RCC 7860 (cell line): ENCODE measurements at regions not wholly inside any gene's neighbourhood (a gene's known extent, or its start where the extent isn't known, plus 50 kb on each side); places are given as distances from the start of the nearest gene placed in this dataset.

Experiments
- DNase-seq: peaks from one replicate; pipeline ENCODE4 v3.0.0-alpha.2; 2015; ENCODE audit warnings: low spot score
- FAIRE-seq: peaks from 2 replicates; lab custom pipeline; 2012; peaks lifted over from hg19 to GRCh38; lab: Jason Lieb, UNC

- no peak for DNase-seq
- FAIRE-seq: no peak
Observed at GRCh38 chr3:76051145-76051544, 265.8 kb upstream of the ZNF717 start.

- FAIRE-seq (no peak), DNase-seq (no peak)
Observed at GRCh38 chr3:76054404-76054803, 269.1 kb upstream of the ZNF717 start.

- DNase-seq (no peak), FAIRE-seq (no peak)
Observed at GRCh38 chr3:76061654-76062053, 276.3 kb upstream of the ZNF717 start.

GRCh38 chr3:76063019-76063418 lies 277.7 kb upstream of the ZNF717 start:
- DNase-seq (peak; percentile 35), FAIRE-seq (no peak)

GRCh38 chr3:76063811-76064210 lies 278.5 kb upstream of the ZNF717 start:
- FAIRE-seq (no peak), DNase-seq (no peak)

- DNase-seq: no peak
- FAIRE-seq: no peak
Observed at GRCh38 chr3:76065964-76066363, 280.6 kb upstream of the ZNF717 start.

- FAIRE-seq (no peak), DNase-seq (no peak)
Observed at GRCh38 chr3:76078101-76078500, 292.8 kb upstream of the ZNF717 start.

GRCh38 chr3:76083992-76084391 lies 298.6 kb upstream of the ZNF717 start:
- FAIRE-seq: no peak
- DNase-seq: no peak

GRCh38 chr3:76096036-76096435 lies 310.7 kb upstream of the ZNF717 start:
- FAIRE-seq (no peak), DNase-seq (no peak)

- DNase-seq (no peak), FAIRE-seq (no peak)
Observed at GRCh38 chr3:76096836-76097588, 311.7 kb upstream of the ZNF717 start.

GRCh38 chr3:76097589-76097969 lies 312.2 kb upstream of the ZNF717 start:
- FAIRE-seq: no peak
- DNase-seq: no peak

GRCh38 chr3:76099956-76100355 lies 314.6 kb upstream of the ZNF717 start:
- DNase-seq (no peak), FAIRE-seq (no peak)

- peak; percentile 18 for DNase-seq
- peak; percentile 50 for FAIRE-seq
Observed at GRCh38 chr3:76107935-76108570, 322.7 kb upstream of the ZNF717 start.

- FAIRE-seq: no peak
Observed at GRCh38 chr3:76111808-76112207, 326.5 kb upstream of the ZNF717 start.

GRCh38 chr3:76122007-76122406 lies 336.7 kb upstream of the ZNF717 start:
- no peak for FAIRE-seq
- DNase-seq: no peak

More at GRCh38 chr3:76111808-76112207, 326.5 kb upstream of the ZNF717 start:
- no peak for DNase-seq

- FAIRE-seq: no peak
- DNase-seq: no peak
Observed at GRCh38 chr3:76129441-76129840, 344.1 kb upstream of the ZNF717 start.

GRCh38 chr3:76131396-76132153 lies 346.2 kb upstream of the ZNF717 start:
- FAIRE-seq: peak; percentile 74
- peak; percentile 44 for DNase-seq

- no peak for FAIRE-seq
Observed at GRCh38 chr3:76132154-76132470, 346.8 kb upstream of the ZNF717 start.

GRCh38 chr3:76134166-76134565 lies 348.8 kb upstream of the ZNF717 start:
- FAIRE-seq (peak; percentile 31), DNase-seq (peak; percentile 21)

More at GRCh38 chr3:76132154-76132470, 346.8 kb upstream of the ZNF717 start:
- DNase-seq: no peak

- no peak for FAIRE-seq
Observed at GRCh38 chr3:76138921-76139320, 353.6 kb upstream of the ZNF717 start.

GRCh38 chr3:76147846-76148245 lies 362.5 kb upstream of the ZNF717 start:
- DNase-seq (no peak), FAIRE-seq (no peak)

More at GRCh38 chr3:76138921-76139320, 353.6 kb upstream of the ZNF717 start:
- DNase-seq: no peak

GRCh38 chr3:76152028-76152427 lies 366.7 kb upstream of the ZNF717 start:
- DNase-seq: no peak
- no peak for FAIRE-seq
